ENCODE measurements at regions not wholly inside any gene's neighbourhood (a gene's known extent, or its start where the extent isn't known, plus 50 kb on each side); places are given as distances from the start of the nearest gene placed in this dataset.

DNA sequence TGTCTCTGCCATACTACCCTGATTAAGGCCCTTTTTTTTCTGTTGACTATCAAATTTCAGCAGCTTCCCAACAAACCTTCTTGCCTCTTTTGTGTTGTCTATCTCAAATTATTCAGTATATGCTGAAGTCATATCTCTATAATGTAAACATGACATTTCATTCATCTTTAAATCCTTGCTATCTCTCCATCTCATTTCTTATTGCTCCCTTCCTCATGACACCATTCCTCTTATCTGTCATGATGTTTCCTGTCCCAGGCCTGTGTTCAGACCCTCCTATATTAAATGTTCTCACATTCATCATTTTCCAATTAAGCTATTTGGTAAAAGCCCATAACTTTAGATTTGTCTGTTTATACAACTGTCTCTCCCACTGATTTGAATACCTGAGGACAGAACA, 482.6 kb downstream of the EPM2A start:
- TF ChIP-seq SOX15 (CRISPR knock-in tag; IDR thresholded peaks at IDR 0.05) (no peak), SP1 (CRISPR knock-in tag; conservative IDR thresholded peaks at IDR 0.05) (no peak), ZNF317 (CRISPR knock-in tag; IDR thresholded peaks at IDR 0.05; ENCODE audit: borderline replicate concordance, low read depth) (no peak), FOXP1 (CRISPR knock-in tag; IDR thresholded peaks at IDR 0.05; ENCODE audit: borderline replicate concordance) (no peak), CTCF (IDR thresholded peaks at IDR 0.05) (no peak), NR3C1 (CRISPR knock-in tag; conservative IDR thresholded peaks at IDR 0.05; ENCODE audit: low read depth) (no peak), ESRRA (CRISPR knock-in tag; IDR thresholded peaks at IDR 0.05; ENCODE audit: borderline replicate concordance) (no peak), ZNF121 (CRISPR knock-in tag; IDR thresholded peaks at IDR 0.05) (no peak)

All from WTC11 (cell line).